Stomach (tissue), 4 donors: ENCODE measurements at regions not wholly inside any gene's neighbourhood (a gene's known extent, or its start where the extent isn't known, plus 50 kb on each side); places are given as distances from the start of the nearest gene placed in this dataset.

Source experiments
- CTCF ChIP-seq, 7 experiments: fragments of 450-650 bp in 4 of 7; fragments of 200-600 bp in 3 of 7; sonication (generic) in 3 of 7; IDR thresholded peaks; one replicate each; pipeline ENCODE4 v1.5.1; 2016 to 2019; ENCODE audit warnings: antibody characterized with exemption in 7 of 7, control low read depth in 2 of 7, mild to moderate bottlenecking in 1 of 7
- POLR2A ChIP-seq, 4 donors: fragments of 450-650 bp; IDR thresholded peaks; one replicate each; pipeline ENCODE4 v1.6.1; 2016; ENCODE audit warnings: antibody characterized with exemption in 4 of 4, control low read depth in 2 of 4, mild to moderate bottlenecking in 1 of 4, moderate library complexity in 1 of 4

- TF ChIP-seq POLR2A (IDR thresholded peaks at IDR 0.05) (no peak), CTCF (IDR thresholded peaks at IDR 0.05) (no peak)
Measured at GRCh38 chr12:83690465-83690864, 1003.8 kb downstream of the TMTC2 start.
